NCI-H128 (cell line): ENCODE measurements at regions not wholly inside any gene's neighbourhood (a gene's known extent, or its start where the extent isn't known, plus 50 kb on each side); places are given as distances from the start of the nearest gene placed in this dataset.
"Not testable (repeated sequence)": the region's sequence is repeated elsewhere in the genome, so short reads cannot be mapped to it uniquely, and the experiment has no call there.

ENCODE experiments used
- DNase-seq: peaks from one replicate; lab custom pipeline; 2025; ENCODE audit not compliant: unreplicated experiment; lab: John Stamatoyannopoulos, UW

- no peak for DNase-seq
These were observed 873.9 kb downstream of the SLITRK1 start for GRCh38 chr13:83008212-83008929.

- DNase-seq: no peak
These were observed 875.0 kb downstream of the SLITRK1 start for GRCh38 chr13:83007226-83007625.

- DNase-seq: no peak
These were observed 879.1 kb downstream of the SLITRK1 start for GRCh38 chr13:83003185-83003584.

GRCh38 chr13:82993417-82993816 is 888.9 kb downstream of the SLITRK1 start:
- no peak for DNase-seq

- DNase-seq: no peak
These were observed 905.8 kb downstream of the SLITRK1 start for GRCh38 chr13:82976499-82976898.

GRCh38 chr13:82963226-82964099 is 918.8 kb downstream of the SLITRK1 start:
- no peak for DNase-seq

- no peak for DNase-seq
These were observed 919.9 kb downstream of the SLITRK1 start for GRCh38 chr13:82962397-82962796.

- DNase-seq: no peak
These were observed 920.5 kb downstream of the SLITRK1 start for GRCh38 chr13:82961757-82962156.

- not testable (repeated sequence) for DNase-seq
These were observed 929.9 kb downstream of the SLITRK1 start for GRCh38 chr13:82952336-82952735.

- no peak for DNase-seq
These were observed 934.6 kb downstream of the SLITRK1 start for GRCh38 chr13:82947683-82948082.

GRCh38 chr13:82947191-82947621 is 935.1 kb downstream of the SLITRK1 start:
- DNase-seq: no peak

- no peak for DNase-seq
These were observed 943.6 kb downstream of the SLITRK1 start for GRCh38 chr13:82938644-82939043.

- DNase-seq: no peak
These were observed 948.3 kb downstream of the SLITRK1 start for GRCh38 chr13:82934000-82934399.

GRCh38 chr13:82925114-82925513 is 957.2 kb downstream of the SLITRK1 start:
- DNase-seq: no peak

GRCh38 chr13:82917984-82918383 is 964.3 kb downstream of the SLITRK1 start:
- no peak for DNase-seq

GRCh38 chr13:82912564-82912963 is 969.7 kb downstream of the SLITRK1 start:
- no peak for DNase-seq

- DNase-seq: no peak
These were observed 977.2 kb downstream of the SLITRK1 start for GRCh38 chr13:82905071-82905470.

GRCh38 chr13:82900453-82900852 is 981.8 kb downstream of the SLITRK1 start:
- DNase-seq: no peak

GRCh38 chr13:82898586-82898985 is 983.7 kb downstream of the SLITRK1 start:
- DNase-seq: no peak

- DNase-seq: no peak
These were observed 1002.4 kb downstream of the SLITRK1 start for GRCh38 chr13:82879921-82880320.

- DNase-seq: peak; percentile 78
These were observed 1003.7 kb downstream of the SLITRK1 start for GRCh38 chr13:82878536-82878935.

- DNase-seq: no peak
These were observed 1015.0 kb downstream of the SLITRK1 start for GRCh38 chr13:82867284-82867683.
